HG02759 (cell line): ENCODE measurements at regions not wholly inside any gene's neighbourhood (a gene's known extent, or its start where the extent isn't known, plus 50 kb on each side); places are given as distances from the start of the nearest gene placed in this dataset.
"Not testable (repeated sequence)": the region's sequence is repeated elsewhere in the genome, so short reads cannot be mapped to it uniquely, and the experiment has no call there.

ENCODE experiments used
- ATAC-seq: cut with Tn5 transposase; IDR thresholded peaks from one replicate; pipeline ENCODE4 v1.9.1; 2021; ENCODE audit warnings: mild to moderate bottlenecking, moderate library complexity; ENCODE audit not compliant: unreplicated experiment

- ATAC-seq: no peak
Measured at GRCh38 chr5:102049517-102049916, 246.6 kb downstream of the SLCO4C1 start.

DNA sequence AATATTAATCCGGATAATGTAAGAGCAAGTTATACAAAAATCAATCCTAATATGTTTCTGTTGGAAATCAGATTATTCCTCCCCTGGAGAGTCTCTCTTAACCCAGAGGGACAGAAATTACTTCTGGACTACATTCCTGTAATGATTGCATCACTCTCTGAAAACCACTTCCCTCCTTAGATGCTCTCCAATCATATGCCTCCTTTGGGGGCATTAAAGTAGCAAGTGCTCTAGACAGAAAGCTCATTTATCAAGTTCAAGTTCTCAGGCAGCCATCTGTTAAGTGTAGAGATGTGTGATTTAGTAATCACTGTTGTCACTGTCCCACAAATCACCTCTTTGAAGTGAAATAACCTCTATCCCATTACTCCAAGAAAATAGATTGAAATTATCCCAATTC is 247.1 kb downstream of the SLCO4C1 start:
- ATAC-seq: no peak

GRCh38 chr5:102047073-102047472 is 249.0 kb downstream of the SLCO4C1 start:
- not testable (repeated sequence) for ATAC-seq

DNA sequence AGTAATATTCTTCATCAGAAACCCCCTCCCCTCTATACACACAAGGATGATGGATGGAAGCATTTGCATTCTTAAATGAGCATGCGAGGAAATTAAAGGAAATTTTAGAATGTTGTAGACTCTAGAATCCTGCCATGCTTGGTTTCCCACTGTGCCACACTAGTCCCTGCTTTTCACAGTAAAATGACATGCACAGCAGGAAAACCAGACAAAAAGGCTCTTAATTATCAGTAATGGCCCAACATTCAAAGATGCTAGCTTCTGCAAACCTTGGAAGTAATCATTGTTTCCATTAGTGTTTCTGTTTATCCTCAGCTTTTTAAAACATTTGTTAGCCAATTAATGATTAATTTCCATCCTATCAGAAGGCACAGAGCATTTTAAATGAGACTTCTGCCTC is 255.8 kb downstream of the SLCO4C1 start:
- ATAC-seq: no peak

DNA sequence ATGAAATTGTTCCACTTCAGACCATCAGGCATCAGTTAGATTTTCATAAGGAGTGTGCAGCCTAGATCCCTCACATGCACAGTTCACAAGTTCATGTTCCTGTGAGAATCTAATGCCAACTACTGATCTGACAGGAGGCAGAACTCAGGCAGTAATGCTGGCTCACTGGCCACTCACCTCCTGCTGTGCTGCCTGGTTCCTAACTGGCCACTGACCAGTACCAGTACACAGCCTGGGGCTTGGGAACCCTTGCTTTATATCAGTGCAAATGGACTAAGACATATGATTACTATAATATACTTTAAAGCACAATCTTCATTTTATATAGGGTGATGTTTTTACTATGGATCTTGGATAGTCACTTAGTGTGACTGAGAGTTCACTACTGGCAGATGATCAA is 259.2 kb downstream of the SLCO4C1 start:
- ATAC-seq: no peak

GRCh38 chr5:102031711-102032110 is 264.4 kb downstream of the SLCO4C1 start:
- no peak for ATAC-seq

DNA sequence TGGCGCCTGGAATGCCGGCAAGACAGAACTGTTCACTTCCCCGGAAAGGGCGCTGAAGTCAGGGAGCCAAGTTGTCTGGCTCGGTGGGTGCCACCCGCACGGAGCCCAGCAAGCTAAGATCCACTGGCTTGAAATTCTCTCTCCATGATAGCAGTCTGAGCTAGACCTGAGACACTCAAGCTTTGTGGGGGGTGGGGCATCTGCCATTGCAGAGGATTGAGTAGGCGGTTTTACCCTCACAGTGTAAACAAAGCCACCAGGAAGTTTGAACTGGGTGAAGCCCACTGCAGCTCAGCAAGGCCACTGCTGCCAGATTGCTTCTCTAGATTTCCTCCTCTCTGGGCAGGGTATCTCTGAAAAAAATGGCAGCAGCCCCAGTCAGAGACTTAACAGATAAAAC is 277.4 kb downstream of the SLCO4C1 start:
- ATAC-seq: no peak

DNA sequence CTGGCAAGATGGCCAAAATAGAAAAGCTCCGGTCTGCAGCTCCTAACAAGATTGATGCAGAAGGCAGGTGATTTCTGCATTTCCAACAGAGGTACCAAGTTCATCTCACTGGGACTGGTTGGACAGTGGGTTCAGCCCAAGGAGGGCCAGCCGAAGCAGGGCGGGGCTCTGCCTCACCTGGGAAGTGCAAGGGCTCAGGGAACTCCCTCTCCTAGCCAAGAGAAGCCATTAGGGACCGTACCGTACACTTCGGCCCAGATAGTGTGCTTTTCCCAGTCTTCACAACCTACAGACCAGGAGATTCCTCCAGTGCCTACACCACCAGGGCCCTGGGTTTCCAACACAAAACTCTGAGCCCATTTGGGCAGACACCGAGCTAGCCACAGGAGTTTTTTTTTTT is 277.8 kb downstream of the SLCO4C1 start:
- no peak for ATAC-seq

GRCh38 chr5:102014371-102014770 is 281.7 kb downstream of the SLCO4C1 start:
- ATAC-seq: no peak

DNA sequence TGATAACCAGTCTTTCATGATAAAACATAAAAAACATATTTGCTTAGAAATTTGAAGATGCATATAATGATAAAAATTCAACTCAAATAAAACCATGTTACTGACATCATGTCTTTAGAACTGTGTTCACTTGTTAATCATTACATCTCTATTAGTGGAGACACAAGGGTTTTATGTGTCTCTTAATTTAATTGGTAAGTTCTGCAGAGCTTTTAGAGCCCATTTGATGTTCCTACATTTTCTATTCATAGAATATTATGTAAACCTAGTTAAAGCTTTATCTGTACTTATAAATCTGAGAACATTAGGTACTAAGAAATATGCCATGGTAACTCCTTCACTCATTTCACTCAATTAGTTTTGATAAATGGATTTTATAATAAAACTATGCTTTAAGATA is 285.4 kb downstream of the SLCO4C1 start:
- ATAC-seq: no peak

DNA sequence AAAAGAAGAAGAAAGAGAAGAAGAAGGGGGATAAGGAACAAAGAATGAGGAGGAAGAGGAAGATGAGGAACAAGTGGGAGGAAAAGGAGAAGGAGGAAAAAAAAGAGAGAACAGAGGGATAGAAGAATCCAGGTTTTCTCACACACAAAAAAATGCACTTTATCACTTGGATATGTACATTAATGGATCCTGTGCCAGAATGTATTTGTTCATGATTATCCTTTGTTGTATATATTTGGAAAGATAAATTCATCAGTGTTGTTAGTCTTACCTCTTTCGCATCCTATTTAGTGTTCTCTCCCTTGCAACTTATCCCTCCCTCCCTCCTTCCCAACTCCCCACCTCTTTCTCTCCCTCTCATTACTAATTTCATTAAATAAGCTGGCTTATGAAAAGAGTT is 298.8 kb downstream of the SLCO4C1 start:
- no peak for ATAC-seq

GRCh38 chr5:101995585-101995984 is 300.5 kb downstream of the SLCO4C1 start:
- ATAC-seq: no peak

- ATAC-seq: no peak
Measured at GRCh38 chr5:101991486-101991885, 304.6 kb downstream of the SLCO4C1 start.

DNA sequence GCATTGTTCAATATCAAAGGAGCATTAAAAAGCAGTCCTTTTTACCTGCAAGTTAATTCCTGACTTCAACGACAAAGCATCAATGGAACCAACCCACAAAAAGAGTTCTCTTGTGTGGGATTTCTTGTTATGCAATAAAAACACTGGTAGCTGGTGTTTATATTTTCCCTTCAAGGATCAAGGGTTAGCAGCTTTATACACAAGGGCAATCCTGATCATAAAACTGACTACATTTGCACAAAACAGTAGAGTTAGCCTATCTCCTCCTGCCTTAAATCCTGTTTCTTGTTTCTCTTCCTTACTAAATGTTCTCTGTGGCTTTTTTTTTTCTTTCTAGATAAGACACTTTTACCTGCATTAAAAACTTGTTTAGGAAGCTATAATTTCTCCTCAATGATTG is 306.4 kb downstream of the SLCO4C1 start:
- no peak for ATAC-seq

GRCh38 chr5:101977729-101978345 is 318.2 kb downstream of the SLCO4C1 start:
- ATAC-seq: peak; percentile 98

- no peak for ATAC-seq
Measured at GRCh38 chr5:101976933-101977332, 319.2 kb downstream of the SLCO4C1 start.

DNA sequence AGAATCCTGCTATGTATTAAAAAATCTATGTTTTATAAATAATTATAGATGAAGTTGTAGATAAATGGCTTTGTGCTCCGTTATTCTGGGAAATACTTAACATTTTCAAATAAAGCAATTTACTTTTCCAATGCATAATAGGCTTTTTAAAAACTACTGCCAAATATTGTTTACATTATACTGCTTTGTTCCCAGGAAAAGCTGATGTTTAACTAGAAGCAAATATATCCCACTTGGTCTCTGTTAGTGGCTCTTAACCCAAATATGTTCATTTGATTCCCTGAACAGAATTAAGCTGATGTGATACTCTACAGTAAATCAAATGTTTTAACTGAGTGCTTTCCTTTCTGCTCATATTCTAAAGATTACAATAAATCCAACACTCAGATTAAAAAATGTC is 326.3 kb downstream of the SLCO4C1 start:
- no peak for ATAC-seq

DNA sequence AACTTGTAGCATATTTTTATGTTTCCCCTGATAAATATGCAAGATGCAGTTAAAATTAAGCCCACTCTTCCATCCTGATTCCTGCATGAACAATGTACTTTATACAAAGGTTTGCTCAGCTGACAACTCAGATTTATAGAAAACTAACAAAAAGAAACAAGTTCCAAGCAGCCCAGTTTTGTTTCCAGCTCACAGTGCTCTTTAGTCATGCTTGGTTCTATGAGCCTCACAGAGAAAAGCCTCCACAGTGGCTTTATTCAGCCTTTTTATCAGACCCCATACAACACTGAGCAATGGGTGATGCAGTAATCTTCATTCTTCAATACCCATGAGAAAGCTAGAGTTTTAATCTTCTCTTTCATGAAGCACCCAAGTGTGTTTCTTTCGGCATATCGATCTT is 329.6 kb downstream of the SLCO4C1 start:
- no peak for ATAC-seq

DNA sequence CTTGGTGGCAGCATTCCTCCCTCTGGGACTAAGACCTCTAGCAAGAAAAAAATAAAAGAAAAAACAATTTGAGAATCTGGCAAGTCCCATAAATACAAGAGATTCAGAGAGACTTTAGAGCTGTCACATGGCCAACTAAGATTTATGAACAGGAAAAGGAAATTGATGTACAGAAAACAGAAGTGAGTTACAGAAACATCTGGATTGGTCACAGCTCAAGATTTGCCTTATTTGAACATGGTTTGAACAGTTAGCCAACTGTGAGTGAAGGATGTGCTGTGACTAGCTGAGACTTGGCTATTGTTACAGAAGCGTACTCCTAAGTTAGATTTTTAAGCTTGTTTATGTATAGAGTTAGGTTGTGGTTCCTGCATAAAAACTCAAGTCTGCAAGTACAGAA is 340.2 kb downstream of the SLCO4C1 start:
- ATAC-seq: no peak

DNA sequence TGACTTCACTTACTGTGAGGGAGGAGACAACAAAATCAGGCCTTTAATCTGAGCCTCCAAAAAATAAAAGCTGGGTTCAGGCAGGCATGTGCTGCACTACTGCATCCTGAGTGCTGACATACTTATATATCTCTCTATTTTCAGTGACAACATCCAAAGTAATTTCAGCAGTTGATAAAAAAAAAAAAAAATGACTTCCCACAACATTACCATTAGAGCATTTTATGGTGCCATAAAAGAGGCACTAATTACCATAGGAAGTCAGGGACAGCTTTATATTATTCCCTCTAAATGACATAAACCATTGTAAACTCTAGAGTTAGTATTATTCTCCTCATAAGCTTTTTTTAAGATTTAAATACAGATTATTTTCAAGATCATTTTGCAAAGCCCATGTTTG is 346.1 kb downstream of the SLCO4C1 start:
- ATAC-seq: no peak

DNA sequence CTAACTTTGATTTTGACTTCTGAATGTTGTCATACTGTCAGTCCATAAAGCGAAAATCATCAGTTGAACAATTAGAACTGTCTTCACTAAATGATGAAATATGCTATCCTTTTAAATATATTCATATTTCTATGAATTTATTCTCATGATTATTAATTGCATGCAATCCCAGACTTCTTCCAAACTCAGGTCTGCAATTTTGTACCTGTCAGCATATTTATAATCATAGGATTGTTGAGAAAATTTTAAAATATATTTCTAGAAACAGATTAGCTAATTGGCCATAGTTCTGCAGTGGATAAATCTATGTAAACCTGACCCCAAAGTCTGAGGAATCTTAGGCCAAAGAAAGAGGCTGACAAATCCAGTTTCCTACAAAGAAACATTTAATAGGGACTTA is 347.5 kb downstream of the SLCO4C1 start:
- ATAC-seq: no peak

GRCh38 chr5:101943784-101944183 is 352.3 kb downstream of the SLCO4C1 start:
- peak; percentile 48 for ATAC-seq

DNA sequence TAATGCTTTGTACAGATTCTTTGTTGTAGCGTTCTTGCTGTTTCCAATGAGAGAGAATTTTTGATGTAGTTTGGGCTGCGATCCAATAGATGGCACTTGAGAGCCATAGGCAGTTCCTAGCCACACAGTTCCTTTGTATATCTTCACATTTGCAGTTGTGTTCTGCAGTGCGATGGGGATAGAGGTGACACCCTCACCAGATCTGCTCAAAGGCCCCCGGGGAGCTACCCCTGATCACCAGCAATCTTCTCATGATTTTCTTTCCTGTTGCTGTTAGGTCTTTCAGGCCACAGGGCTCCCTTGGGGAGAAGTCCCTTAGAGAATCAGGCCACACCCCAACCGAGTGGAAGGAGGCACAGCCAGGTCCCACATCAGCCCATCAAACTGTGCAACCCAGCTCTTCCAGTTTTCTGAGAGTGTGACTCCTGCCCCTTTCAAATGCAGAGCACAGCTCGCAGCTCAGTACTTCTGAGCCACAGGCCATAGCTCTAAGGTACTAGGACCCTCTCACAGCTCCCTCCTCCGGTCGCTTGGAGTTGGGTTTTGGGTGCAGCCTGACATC is 353.7 kb downstream of the SLCO4C1 start:
- peak; percentile 88 for ATAC-seq
